Astrocyte (in vitro differentiated cells and primary cell): ENCODE measurements at regions not wholly inside any gene's neighbourhood (a gene's known extent, or its start where the extent isn't known, plus 50 kb on each side); places are given as distances from the start of the nearest gene placed in this dataset.
"Not testable (repeated sequence)": the region's sequence is repeated elsewhere in the genome, so short reads cannot be mapped to it uniquely, and the experiment has no call there.

Experiments used
- EZH2 ChIP-seq: IDR thresholded peaks from 2 replicates; pipeline ENCODE4 v1.6.1; 2012; ENCODE audit warnings: mild to moderate bottlenecking, low read length, inconsistent platforms; ENCODE audit not compliant: insufficient read depth
- TF ChIP-seq, protein P1 (sequence below): IDR thresholded peaks from 2 replicates; pipeline ENCODE4 v1.5.1; 2011; ENCODE audit warnings: low read depth, mild to moderate bottlenecking, inconsistent platforms, low read length, moderate library complexity; ENCODE audit not compliant: insufficient read depth

- TF ChIP-seq, protein P1, sequence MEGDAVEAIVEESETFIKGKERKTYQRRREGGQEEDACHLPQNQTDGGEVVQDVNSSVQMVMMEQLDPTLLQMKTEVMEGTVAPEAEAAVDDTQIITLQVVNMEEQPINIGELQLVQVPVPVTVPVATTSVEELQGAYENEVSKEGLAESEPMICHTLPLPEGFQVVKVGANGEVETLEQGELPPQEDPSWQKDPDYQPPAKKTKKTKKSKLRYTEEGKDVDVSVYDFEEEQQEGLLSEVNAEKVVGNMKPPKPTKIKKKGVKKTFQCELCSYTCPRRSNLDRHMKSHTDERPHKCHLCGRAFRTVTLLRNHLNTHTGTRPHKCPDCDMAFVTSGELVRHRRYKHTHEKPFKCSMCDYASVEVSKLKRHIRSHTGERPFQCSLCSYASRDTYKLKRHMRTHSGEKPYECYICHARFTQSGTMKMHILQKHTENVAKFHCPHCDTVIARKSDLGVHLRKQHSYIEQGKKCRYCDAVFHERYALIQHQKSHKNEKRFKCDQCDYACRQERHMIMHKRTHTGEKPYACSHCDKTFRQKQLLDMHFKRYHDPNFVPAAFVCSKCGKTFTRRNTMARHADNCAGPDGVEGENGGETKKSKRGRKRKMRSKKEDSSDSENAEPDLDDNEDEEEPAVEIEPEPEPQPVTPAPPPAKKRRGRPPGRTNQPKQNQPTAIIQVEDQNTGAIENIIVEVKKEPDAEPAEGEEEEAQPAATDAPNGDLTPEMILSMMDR = not testable (repeated sequence)
- not testable (repeated sequence) for TF ChIP-seq EZH2
Observed at GRCh38 chr7:13817230-13817629, 172.2 kb downstream of the ETV1 start.
